Dermis blood vessel endothelial cell (primary cell): ENCODE measurements at regions not wholly inside any gene's neighbourhood (a gene's known extent, or its start where the extent isn't known, plus 50 kb on each side); places are given as distances from the start of the nearest gene placed in this dataset.
"Not testable (repeated sequence)": the region's sequence is repeated elsewhere in the genome, so short reads cannot be mapped to it uniquely, and the experiment has no call there.

ENCODE experiments used
- DNase-seq: peaks from one replicate; pipeline ENCODE4 v3.0.0; 2010

GRCh38 chr14:86777963-86778602 is 1214.9 kb downstream of the GALC start:
- DNase-seq: no peak

DNA sequence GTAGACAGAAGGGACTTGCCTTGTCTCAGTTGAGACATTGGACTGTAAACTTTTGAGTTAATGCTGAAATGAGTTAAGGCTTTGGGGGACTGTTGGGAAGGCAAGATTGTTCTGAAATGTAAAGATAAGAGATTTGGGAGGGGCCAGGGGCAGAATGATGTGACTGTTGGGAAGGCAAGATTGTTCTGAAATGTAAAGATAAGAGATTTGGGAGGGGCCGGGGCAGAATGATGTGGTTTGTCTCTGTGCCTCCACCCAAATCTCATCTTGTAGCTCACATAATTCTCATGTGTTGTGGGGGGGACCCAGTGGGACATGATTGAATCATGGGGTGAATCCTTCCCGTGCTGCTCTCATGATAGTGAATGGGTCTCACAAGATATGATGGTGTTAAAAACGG is 1217.1 kb downstream of the GALC start:
- not testable (repeated sequence) for DNase-seq

GRCh38 chr14:86774916-86775315 is 1218.1 kb downstream of the GALC start:
- DNase-seq: no peak

DNA sequence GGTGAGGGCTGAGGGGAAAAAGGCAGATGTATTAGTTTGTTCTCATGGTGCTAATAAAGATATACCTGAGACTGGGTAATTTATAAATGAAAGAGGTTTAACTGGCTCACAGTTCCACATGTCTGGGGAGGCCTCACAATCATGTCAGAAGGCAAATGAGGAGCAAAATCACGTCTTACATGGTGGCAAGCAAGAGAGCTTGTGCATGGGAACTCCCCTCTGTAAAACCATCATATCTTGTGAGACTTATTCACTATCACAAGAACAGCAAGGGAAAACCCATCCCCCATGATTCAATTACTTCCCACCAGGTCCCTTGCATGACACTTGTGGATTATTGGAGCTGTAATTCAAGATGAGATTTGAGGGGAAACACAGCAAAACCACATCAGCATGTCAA is 1220.9 kb downstream of the GALC start:
- no peak for DNase-seq

DNA sequence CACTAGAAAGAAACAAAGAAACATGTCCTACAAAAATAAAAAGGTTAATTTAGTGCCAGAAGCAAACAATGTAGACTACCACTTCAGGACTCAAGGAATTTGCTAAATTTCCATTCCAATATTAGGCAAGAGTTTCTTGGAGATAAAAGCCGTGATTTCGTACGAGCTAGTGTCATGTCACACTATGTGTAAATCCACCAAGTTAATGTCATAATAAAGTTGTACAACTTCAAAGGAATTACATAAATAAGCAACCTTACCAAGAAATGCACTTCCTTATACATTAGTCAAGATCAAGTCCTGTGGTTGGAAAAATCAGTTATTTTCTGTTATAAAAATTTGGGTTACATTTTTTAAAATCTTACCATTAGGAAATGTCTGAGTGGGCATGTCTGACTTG is 1222.8 kb downstream of the GALC start:
- DNase-seq: no peak

DNA sequence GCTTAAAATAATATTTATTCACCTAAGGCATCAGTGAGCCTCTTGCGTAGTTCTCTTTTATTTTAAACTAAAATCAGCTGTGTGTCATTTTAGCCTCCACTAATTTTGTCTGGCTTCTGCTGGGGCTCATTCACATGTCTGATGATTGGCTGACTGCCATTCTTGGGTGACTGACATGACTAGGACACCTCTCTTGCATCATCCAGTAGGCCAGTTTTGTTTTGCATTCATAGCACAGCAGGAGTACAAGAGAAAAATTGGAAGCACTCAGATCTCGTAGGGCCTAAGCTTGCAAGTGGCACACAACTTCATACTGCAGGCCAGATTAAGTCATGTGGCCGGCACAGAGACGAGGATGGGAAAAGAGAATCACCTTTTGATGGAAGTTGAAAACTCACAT is 1226.5 kb downstream of the GALC start:
- no peak for DNase-seq

DNA sequence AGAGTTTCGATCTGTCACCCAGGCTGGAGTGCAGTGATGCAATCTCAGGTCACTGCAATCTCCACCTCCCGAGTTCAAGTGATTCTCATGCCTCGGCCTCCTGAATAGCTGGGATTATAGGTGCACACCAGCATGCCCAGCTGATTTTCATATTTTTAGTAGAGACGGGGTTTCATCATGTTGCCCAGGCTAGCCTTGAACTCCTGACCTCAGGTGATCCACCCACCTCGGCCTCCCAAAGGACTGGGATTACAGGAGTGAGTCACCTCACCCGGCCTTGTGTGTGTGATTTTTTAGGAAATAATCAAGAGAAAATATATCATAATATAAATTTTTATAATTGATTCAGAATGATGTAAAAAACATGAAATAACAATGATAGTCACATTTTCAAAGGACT is 1231.4 kb downstream of the GALC start:
- DNase-seq: no peak

- no peak for DNase-seq
Measured at GRCh38 chr14:86756521-86757190, 1226.7 kb downstream of the FLRT2 start.

DNA sequence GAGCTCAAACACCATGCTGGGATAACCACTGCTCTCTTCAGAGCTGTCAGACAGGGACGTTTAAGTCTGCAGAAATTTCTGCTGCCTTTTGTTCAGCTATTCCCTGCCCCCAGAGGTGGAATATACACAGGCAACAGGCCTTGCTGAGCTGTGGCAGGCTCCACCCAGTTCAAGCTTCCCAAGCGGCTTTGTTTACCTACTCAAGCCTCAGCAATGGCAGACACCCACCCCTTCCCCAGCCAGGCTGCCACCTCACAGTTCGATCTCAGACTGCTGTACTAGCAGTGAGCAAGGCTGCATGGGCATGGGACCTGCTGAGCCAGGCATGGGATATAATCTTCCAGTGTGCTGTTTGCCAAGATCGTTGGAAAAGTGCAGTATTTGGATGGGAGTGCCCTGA is 1220.5 kb downstream of the FLRT2 start:
- not testable (repeated sequence) for DNase-seq

GRCh38 chr14:86739761-86740160 is 1209.8 kb downstream of the FLRT2 start:
- DNase-seq: no peak

- not testable (repeated sequence) for DNase-seq
Measured at GRCh38 chr14:86731427-86731826, 1201.5 kb downstream of the FLRT2 start.

- no peak for DNase-seq
Measured at GRCh38 chr14:86723254-86723624, 1193.3 kb downstream of the FLRT2 start.

DNA sequence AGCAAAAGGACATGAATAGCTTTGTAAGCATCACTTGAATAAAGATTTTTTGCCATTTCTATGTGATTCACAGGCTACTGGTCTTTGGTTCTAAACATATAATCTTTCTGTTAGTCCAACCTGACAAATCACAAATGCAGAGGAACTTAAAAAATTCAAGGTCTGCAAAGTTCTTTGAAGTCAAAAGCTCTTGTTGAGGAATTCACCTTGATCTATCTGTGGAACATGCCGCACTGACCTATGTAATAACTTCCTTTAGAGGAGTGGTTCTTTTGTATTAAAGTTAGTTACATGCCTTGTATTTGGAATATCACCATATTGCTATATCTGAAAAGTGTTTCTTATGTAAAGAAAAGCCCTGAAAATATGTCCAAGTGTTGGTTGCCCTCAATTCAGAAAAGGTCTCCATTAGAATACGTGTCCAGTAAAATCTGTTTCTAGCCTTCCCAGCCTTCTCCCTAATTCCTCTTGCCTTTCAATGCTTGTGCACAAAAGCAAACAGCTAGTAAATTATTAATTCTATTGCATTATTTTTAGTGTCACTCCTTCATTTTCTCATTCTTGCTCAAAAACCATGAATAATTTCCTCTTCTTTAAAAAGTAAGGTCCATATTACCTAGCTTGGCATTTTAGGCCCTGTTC is 1192.8 kb downstream of the FLRT2 start:
- DNase-seq: no peak

- no peak for DNase-seq
Measured at GRCh38 chr14:86714575-86714974, 1184.6 kb downstream of the FLRT2 start.

GRCh38 chr14:86714153-86714552 is 1184.2 kb downstream of the FLRT2 start:
- DNase-seq: no peak

- DNase-seq: no peak
Measured at GRCh38 chr14:86712727-86713126, 1182.8 kb downstream of the FLRT2 start.

DNA sequence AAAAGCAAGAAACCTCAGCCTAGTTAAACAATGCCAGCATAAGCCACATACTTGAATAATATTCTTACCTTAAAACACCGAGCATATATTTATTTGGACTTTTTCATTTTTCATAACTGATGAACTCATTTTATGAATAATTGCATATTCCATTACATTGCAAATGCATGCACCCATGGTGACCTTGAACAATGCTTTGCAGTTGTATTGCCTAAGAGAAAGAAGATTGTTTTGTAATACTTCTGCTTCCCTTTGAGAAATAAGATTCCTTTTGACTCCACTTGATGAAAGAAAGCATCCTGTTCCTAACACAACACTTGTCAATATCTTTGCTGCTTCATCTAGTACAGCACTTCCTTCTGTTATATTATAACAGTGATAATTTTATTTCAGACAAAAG is 1182.2 kb downstream of the FLRT2 start:
- DNase-seq: no peak

GRCh38 chr14:86708846-86709339 is 1178.9 kb downstream of the FLRT2 start:
- DNase-seq: no peak

DNA sequence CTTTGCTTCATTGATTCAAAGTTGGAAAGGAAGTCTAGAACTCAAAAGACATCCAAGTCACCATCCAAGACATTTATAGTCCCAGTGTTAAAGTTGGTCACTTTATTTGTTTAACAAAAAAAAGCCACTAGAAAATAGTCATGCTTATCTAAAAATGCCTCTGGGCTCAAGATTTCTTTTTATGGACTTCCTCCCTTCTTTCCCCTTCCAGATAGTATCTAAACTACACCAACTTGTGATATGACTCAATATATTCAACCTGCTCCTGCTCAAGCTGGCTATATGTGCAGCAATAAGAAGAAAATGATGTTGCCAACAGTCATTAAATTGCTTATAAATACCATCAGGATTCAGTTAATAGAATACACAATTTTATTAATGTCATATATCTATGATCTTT is 1177.1 kb downstream of the FLRT2 start:
- no peak for DNase-seq

- DNase-seq: no peak
Measured at GRCh38 chr14:86683561-86683960, 1153.6 kb downstream of the FLRT2 start.

DNA sequence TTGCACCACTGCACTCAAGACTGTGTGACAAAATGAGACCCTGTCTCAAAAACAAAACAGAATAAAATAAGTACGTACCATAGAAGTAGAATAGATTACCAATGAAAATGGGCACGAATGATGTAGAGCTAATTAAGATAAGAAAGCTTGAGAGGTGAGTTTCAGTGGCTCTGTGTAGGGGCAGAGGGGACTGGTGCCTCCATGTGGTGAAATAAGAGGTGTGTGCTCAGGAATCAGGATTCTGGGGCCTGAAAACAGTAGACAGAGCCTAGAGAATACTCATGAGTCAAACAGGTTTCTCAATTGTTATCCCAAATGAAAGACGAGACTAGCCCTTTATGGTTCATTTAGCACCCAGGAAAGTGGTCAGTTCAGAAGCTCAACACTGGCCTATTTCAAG is 1145.1 kb downstream of the FLRT2 start:
- DNase-seq: no peak

DNA sequence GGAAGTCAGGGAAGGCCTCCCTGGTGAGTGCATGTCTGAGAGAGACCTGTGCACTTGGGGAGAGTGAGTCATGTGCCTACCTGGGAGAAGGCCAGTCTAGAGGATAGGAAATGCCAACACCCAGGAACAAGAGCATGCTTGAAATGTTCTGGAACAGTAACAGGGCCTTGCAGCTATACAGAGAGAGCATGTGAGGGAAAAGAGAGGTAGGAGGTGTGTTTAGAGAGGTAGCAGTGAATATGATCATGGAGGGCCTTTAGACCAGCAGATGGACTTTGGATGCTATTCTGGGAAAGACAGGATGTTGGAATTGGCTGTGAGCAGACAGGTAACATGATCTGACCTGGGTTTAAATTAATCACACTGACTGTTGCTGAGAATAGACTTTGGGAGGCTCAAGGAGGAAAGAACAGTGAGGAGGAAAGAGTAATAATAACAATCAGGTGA is 1143.6 kb downstream of the FLRT2 start:
- DNase-seq: no peak

GRCh38 chr14:86672080-86672479 is 1142.1 kb downstream of the FLRT2 start:
- DNase-seq: no peak

DNA sequence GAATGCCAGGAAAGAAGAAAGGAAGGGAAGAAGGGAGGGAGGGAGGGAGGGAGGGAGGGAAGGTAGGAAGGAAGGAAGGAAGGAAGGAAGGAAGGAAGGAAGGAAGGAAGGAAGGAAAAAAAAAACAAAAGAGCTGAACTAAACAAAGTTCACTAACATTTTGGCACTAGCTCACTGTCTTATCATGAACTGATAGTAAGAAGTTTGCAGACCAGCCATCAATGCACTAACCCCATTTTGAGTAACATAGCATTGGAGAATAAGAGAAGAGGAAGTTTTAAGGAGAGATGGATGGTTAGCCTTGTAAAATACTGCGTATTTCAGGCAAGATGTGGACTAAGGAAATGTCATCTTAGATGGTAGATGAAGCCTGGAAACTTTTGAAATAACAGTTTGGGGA is 1136.0 kb downstream of the FLRT2 start:
- no peak for DNase-seq
